Retinal pigment epithelial cell (primary cell): ENCODE measurements at regions not wholly inside any gene's neighbourhood (a gene's known extent, or its start where the extent isn't known, plus 50 kb on each side); places are given as distances from the start of the nearest gene placed in this dataset.

Experiments used
- DNase-seq: peaks from one replicate; pipeline ENCODE4 v3.0.0-alpha.2; 2010; ENCODE audit warnings: low read depth
- H3K4me3 ChIP-seq: 2 replicates; pipeline ENCODE4 v1.5.1; 2011; ENCODE audit warnings: mild to moderate bottlenecking, low read length, control low read depth, moderate library complexity
- CTCF ChIP-seq: conservative IDR thresholded peaks from 2 replicates; pipeline ENCODE4 v1.5.1; 2011; ENCODE audit warnings: low read depth, low read length, control low read depth, inconsistent platforms

- TF ChIP-seq CTCF = no peak
- H3K4me3 ChIP-seq = no peak overlapping the region
- no peak for DNase-seq
These were observed 330.5 kb downstream of the FIGN start for GRCh38 chr2:163405298-163405697.

GRCh38 chr2:163401481-163401880, 334.3 kb downstream of the FIGN start:
- H3K4me3 ChIP-seq = no peak overlapping the region
- DNase-seq = peak; percentile 46
- no peak for TF ChIP-seq CTCF

DNA sequence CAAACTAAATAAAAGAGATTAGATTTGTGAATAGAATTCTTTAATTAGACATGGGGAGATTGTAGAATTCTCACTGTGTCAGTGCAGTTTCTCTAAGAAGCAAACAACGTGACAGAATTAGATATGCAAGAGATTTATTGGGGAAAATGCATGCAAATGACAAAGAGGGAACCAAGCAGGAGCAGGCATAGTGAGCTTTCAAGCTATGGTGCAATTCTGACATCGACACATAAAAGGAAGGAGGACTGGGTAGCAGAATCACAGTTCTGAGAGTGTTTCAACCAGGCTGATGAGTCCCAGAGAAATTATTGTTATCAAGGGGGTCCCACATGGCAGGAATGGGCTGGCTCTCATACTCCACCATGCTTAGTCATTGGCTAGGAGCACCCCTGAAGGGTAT, 338.4 kb downstream of the FIGN start:
- no peak overlapping the region for H3K4me3 ChIP-seq
- no peak for DNase-seq
- no peak for TF ChIP-seq CTCF

GRCh38 chr2:163395602-163396001, 340.2 kb downstream of the FIGN start:
- no peak for TF ChIP-seq CTCF
- no peak overlapping the region for H3K4me3 ChIP-seq
- DNase-seq = no peak

DNA sequence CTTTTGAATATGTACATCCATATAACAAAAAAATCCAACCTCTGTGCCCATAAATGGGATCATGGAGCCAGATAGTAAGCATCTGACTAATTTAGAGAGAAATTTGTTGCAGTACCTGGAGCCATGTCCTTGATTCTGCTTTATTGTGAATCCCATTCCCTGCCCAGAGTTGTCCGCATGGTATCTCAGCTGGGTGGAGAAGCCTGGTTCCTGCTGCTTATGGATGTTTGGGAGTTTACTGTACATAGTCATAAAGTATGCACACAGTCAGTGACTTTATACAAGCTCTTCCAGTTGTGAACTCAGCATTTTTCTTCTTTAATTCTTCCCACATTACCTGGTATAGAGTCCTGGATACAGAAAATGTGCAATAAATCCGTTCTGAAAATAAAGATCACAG, 346.0 kb downstream of the FIGN start:
- no peak overlapping the region for H3K4me3 ChIP-seq
- TF ChIP-seq CTCF = no peak
- DNase-seq = no peak

- DNase-seq = no peak
- no peak overlapping the region for H3K4me3 ChIP-seq
- no peak for TF ChIP-seq CTCF
These were observed 360.3 kb downstream of the FIGN start for GRCh38 chr2:163375472-163375871.

DNA sequence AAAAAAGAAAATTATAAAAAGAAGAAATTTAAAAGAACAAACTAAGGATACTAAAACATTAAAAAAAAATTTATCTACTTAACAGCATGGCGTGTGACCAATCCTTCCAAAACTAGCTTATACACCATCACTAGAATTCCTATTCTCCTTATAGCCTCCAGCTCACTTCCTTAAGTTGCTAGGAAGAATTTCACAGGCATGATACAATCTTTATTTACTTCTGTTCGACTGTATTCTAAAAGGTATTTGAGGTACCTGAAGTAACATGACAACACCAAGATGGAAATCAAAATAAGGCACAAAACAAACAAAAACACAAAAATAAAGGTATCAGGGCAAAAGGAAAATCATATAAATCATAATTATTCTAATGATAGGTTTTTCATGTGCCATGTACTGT, 360.7 kb downstream of the FIGN start:
- no peak for TF ChIP-seq CTCF
- DNase-seq = no peak
- H3K4me3 ChIP-seq = no peak overlapping the region
